T1000 (cell line): ENCODE measurements at regions not wholly inside any gene's neighbourhood (a gene's known extent, or its start where the extent isn't known, plus 50 kb on each side); places are given as distances from the start of the nearest gene placed in this dataset.

Experiments used
- DNase-seq: peaks from one replicate; lab custom pipeline; 2025; ENCODE audit warnings: mixed read lengths; lab: John Stamatoyannopoulos, UW

DNA sequence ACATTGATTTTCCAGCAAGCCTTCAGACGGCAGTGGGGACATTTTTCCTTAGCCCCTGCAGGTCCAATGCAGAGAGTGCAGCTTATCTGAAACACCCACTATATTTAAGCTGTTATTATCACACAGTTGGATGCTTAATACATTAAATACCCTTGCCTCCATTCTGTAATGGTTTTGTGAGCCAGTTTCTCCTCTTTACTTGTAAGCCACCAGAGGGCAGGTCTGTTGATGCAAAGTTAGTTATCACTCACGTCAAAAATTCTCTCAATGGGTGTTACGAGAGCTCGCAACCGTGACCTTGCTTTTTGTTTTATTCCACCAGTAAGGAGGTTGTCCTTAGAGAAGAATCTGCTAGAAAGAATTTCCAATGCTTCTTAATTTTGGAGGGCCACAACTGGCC lies 189.8 kb downstream of the INSIG2 start:
- no peak for DNase-seq

DNA sequence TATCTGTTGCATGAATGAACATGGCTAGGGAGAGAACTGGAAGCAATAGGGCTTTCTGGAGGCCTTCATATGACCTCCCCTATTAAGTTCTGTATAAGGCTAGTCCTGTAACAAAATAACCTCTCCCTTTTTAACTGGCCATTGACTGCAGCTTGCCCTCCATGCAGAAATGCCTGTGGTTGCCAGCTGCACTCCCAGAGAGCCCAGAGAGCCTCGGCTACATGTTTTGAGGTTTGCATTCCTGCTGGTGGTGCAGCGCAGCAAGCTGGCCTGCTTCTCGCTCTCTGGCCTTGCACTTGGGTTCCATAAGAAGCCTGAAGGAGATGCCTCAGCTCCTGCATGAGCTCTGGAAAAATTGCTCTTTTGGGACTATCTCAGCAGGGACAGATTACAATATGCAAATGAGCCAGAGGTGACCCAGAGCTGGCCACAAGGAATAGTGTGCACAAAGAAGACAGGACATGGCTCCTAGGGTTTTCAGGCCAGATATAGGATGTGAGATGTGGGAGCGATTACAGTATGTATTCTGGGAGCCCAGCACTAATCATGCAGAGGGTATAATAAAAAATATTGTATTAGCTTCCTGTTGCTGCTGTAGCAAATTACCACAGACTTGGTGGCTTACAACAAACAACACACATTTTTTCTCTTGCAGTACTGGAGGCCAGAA lies 186.7 kb downstream of the INSIG2 start:
- DNase-seq: no peak

DNA sequence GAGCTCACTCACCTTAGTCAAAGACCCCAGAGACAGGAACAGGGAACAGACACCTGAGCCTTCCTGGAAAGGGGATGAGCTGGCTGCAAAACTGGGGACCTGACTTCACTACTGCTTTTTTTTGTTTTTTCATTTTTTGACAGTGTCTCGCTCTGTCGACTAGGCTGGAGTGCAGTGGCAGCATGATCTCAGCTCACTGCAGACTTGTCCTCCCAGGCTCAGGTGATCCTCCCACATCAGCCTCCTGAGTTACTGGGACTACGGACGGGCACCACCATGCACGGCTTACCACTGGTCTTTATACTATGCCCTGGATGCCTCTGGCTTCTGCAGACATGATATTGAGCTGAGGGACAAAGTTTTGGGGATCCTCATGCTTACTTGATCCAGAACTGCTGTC lies 184.1 kb downstream of the INSIG2 start:
- DNase-seq: no peak

DNA sequence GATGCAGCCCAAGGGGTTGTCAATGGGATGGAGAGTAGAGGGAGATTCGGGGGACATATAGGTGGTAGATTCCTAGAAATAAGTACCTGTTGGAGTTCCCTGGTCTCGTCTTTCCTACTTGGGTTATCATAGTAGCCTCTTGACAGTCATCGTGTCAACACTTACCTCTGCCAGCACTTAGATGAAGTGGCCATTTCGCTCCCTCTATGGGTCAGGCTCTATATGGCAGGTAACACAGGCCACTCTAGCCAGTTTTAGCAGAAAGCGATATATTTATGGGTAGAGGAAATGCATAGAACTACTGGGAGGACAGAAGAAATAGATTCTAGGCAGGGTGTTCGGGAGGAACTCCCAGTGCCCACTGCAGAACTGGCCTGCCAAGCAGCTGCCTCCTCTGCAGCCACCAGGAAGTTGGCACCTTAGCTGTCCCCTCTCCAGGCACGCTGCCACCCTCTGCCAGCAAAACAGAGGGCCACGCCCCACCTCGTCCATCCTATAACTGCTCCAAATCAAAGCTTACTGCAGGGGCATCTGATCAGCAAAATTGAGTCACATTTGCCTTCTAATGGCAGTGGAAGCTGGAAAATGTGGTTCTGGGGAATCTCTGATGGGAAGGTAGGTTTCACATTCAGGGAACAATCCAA lies 181.3 kb downstream of the INSIG2 start:
- no peak for DNase-seq

DNA sequence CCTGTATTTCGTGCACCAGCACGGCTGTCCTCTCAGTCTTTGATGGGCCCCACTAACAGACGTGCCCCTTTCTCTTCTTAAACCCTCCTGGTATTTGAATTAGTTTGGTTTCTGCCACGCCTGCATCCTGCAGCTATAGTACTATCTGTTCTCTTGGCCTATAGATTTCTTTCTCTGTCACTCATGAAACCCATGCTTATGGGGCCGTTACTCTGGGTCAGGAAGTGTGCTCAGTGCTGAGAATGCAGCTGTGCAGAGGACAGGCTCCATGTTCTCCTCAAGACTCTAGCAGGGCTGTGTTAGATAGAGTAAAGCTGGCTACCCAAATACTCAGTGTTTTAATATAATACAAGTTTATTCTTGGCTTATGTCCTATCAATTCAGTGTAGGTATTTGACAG lies 180.0 kb downstream of the INSIG2 start:
- DNase-seq: no peak

DNA sequence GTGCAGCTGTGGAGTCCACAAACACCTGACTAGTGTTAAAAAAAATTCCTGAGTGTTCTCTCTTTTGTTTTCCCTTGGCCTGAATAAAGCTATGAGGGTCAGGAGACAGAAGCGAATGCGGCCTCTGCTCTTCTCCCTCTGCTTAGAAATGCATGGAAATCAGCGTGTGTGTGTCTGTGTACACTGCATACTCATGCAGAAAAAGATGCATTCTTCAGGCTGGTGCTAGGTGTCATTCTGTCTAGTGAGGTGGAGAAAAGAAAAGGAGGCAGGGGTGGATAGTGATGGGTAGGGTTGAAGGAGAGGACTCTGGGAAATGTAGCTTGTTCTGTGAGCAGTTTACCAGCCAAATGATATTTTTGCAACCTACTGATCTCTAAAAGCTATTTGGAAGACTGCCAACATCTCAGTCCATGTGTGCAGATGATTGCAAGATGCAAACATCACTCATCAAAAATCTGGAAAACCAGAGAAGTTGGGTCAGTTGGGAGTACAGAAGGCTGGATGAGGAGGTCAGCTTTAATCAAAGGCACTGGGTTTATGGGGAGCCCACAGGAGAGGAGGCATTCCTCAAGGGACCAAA lies 177.7 kb downstream of the INSIG2 start:
- no peak for DNase-seq

DNA sequence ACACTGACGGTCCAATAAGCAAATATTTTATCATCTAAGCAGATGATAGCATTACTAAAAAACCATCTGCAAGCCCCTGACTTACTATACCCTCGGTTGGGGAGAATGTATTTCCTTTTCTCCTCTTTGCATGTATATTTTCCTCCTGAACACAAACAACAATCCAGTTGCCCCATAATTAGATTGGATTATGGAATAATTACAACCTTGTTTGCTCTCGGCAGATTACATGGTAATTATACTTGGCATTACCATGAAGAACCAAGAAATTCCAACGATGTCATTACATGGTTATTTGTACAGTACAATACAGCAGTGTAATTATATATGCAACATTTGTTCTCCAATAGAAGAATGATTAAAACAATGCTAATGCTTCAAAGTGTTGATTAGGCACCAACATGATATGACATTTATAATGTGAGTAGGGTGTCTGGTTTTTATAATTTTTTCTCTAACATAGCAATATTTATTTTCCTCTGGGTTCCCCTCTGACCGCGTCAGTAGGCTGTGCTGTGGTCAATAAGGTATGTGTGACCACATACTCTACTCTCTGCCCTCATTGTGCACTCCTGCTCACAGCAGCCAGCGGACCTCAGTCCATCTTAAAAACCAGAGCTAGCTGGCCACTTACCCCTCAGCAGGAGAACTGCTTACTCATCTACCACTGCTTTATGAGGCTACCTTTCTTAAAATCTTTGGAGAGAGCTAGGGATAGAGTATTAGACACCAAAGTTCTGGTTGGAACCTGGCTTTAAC lies 176.1 kb downstream of the INSIG2 start:
- DNase-seq: no peak

DNA sequence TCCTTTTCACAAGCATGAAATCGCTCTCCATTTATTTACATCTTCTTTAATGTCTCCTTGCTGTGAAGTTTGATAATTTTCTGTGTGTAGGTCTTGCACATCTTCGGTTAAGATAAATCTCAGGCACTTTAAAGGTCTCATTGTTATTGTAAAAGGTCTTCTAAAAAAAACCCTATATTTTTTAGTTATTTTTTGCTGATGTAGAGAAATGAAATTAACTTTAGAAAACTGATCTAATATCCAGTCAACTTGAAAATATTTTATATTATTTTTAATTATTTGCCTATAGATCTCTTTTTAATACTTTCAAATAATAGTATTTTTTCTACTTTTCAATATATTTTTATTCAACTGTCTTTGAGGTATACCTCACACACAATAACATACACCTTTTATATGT lies 169.4 kb downstream of the INSIG2 start:
- DNase-seq: no peak

DNA sequence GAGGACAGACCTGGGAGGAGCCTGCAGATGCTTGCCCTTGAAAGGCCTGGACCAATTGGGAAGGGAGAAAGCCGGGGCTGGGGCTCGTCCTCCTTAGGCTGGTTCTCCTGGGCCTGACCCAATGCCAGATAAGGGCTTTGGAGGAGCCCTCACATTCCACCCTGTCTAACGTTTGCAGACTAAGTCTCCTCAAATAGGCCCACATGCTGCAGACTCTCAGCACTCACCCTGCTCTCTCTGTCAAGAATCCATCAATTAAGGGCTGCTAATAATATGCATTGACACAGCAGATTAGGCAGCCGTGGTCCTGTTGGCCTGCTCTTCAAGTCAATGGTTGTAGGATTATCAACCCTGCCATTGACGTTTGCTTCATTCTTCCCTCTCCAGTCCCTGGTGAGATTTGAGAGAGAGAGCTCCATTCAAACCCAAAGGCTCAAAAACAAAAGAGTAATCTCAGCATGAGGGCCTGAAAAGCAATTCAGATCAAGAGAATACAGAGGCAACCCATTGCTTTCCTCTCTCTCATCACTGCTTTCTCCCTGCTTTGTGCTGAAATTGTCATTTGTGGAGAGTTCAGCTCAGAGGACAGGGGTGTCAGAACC lies 167.6 kb downstream of the INSIG2 start:
- no peak for DNase-seq

DNA sequence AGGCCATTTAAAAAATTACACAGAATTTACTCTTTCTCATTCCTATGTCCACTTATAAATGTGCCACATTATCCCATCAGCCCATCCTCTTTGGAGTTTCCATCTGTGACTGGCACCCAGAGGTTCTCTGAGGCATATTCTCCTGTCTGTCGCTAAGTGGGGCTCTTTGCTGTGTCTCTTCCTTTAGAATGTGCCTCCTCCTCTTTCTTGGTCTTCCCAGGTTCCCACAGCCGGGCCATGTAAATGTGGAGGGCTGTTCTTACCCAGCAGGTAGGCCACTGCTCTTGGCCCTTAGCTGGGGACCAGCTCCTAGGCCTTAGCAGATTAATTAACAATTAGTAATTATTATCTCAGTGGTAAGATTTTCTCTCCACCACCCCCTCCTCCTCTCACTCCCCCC lies 167.0 kb downstream of the INSIG2 start:
- no peak for DNase-seq

DNA sequence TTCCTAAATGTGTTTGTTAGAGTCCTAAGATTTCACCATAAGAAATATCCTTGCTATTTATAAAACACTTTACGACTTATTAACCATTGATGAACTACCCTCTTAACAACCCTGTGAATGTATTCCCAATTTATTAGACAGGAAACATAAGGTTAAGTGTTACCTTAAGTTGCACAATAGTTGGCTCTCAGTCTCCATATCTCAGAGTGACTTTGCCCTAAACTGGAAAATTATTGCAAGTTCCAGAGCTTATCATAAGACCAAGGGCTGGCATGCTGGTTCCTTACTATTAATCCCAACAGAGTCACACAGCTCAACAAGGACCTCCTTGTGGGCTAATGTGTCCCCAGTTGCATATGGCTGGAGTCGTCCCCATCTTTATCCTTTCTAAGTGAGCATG lies 165.8 kb downstream of the INSIG2 start:
- no peak for DNase-seq

DNA sequence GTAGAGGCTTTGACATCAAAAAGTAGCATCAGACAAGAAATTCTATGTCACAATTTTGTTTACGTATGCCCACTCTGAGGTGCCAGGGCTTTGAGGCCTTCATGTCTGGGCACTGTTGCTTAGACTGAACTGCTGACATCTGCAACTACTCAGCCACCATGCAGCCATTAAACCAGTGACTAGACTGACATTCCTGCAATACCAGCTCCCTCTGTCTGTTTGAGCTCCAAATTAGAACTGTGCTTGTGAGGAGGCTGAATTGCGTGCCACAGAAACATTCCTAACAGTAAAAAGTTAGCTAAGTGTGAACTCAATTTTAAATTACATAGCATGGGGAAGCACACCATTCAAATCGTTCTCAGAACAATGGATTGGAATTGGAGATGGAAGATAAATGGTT lies 163.2 kb downstream of the INSIG2 start:
- no peak for DNase-seq

DNA sequence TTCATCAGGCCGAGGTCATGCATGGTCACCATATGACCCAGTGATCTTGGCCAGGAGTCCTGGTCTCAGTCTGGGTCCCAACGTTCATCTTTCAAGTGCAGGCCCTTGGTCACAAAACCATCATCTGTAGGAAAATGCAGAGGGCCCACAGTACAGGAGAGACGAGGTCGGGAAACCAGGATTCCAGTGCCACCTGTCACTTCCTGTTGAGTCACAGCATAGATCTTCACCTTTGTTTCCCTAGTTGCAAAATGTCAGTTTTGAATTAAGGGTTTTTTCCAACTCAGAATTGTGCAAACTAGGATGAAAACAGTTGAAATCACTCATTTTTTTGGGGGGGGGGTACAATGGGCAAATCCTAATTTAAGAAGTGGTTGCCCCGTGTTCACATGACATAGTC lies 162.2 kb downstream of the INSIG2 start:
- DNase-seq: no peak

DNA sequence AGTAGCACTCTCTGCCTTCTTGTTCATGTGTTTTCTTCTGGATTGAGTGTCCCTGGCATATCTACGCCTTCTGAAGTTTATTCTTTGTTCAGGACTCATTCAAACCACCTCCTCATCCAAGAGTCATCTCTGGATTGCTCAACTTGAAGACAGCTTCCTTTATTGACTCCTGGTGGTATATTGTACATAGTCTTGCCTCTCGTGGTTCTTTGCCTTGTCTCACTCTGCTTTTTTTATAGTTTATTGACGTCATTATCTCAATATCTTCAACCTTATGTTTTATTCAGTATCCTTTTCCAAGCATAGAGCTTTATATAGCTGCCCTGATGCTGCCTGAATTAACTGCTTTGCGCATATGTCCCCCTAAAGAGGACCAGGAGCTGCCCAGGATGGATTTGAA lies 161.7 kb downstream of the INSIG2 start:
- DNase-seq: no peak

DNA sequence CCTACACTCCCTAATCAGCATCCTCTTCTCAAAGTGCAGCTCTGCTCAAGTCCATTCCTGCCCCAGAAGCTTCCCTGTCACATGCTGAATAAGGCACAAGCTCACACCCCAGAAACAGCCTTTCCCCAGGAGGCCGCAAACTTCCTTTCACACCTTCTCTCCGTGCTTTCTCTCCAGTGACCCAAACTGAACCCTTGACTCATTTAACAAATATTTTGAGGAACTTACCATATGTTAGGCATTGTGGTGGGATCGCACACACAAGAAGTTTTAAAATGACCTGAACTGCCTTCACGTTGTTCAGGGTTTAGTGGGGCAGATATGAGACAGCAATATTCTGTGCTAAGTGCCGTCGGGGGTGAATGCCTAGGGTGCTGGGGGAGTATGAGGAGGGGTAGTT lies 161.3 kb downstream of the INSIG2 start:
- no peak for DNase-seq

DNA sequence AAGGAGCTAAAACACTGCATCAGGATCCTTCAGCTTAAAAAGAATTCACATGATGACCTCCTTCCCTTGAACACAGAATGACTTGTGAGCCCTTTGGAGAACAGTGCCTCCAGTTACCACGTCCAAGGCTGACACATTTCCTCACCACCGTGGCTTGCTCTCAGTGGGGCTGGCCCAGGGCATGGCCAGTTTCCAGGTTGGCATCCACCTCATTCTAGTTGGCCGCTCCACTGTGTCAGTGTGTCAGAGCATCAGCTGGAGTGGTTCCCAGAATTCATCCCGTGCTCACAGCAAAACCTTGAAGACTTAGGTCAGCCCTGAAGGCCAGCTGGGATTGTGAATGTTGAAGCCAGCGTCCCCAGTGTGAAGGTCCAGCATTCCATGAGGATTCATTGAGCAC lies 158.5 kb downstream of the INSIG2 start:
- no peak for DNase-seq

DNA sequence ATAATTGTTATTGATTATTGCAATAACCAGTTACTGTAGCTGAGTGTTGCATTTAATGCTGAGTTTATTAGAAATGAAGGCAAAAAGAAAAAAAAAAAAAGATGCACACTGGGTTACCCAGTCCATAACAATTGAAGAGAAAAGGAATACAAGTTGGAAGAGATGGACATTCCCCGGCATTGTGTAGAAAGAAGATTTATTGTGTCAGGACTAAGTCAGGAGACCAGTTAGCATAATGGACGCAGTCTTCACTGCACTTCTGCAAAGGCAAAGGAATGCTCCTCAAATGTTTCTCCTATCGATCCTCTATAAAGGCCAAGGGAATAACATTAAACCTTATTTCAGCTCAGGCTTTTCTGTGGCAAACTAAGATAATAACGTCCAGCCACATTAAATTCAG lies 157.8 kb downstream of the INSIG2 start:
- no peak for DNase-seq

DNA sequence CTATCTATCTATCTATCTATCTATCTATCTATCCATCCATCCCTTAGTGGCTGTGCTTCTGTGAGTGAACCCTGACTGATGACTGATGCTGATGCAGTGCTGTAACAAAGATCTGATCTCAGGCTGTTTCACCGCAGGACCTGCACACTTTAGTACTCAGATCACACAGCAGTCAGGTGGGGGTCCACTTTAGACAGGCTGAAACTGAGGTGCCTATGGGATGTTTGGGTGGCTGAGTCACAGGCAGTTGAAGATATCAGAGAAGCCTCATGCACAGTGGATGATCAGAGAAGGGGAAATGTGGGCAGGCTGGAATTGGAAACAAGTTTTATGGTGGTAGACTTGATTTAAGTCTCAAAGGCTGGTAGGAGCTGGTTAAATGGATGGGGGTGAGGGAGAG lies 156.4 kb downstream of the INSIG2 start:
- DNase-seq: no peak

DNA sequence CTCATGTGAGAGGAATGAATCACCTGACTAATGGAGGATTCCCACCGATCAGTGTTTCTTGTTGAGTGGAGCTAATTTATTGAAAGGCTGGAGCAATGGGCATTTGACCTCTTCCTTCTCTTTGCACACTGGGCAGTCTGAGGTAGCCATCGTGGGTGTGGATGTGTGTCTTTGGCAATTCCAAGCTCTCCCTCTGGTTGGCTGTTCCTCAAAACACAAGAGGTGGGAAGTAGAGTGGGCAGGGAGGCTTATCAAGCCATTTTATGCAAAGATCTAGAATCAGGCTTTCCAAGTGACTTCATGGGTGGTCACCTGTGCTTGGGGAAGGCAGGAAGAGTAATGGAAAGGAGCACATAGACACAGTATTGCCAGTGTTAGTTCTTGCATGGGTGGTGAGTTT lies 154.8 kb downstream of the INSIG2 start:
- no peak for DNase-seq

DNA sequence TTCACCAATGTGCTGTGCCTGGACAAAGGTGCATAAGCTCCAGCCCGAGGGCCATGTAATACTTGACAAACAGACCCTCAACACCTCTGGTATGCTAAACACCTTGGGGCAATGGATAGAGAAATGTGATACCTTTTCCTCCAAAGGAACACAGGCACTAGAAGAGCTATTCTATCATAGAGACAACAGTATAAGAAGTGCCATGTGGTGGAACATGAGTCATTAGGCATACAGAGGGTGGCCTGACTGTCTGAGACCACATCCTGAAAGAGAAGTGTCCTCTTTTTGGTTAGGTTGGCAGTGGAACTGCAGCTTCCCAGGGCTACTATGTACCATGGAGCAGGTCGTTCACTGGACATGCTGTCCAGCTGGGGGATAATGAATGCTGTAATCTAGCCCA lies 153.9 kb downstream of the INSIG2 start:
- DNase-seq: no peak

DNA sequence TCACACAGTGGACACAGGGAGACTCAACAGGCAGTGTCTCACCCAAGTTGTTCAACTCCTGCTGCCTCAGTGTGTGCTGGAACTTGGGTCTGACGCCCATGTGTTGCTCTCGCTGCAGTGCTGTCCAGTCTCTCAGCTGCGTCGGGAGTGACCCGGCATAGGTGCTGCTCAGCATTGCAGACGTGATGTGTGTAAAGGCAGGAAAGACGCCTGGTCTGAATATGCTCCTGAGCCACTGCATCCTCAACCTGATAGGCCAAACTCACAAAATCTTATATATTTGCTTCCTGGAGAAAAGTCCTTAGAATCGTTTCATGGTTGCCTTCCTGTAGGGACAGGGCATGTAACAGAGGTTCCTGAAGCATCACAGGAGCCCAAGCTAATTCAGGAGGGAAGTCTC lies 152.9 kb downstream of the INSIG2 start:
- no peak for DNase-seq

DNA sequence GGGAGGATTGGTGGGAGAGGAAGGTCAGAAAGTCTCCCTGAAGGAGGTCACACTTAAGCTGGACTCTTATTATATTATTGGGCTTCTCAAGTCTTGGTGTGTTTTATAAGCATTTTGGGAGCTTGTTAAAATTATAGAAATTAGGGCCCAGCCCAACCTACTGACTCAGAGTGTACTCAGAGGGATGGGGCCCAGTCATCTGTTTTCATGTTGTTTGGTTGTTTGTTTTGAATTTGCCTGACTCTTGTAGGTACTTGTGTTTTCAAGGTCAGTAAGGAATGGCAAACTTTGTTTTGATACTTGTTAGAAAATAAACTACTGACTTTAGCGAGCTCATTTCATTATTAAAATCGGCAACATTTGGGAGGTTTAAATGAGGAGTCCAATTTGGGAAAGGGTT lies 152.0 kb downstream of the INSIG2 start:
- no peak for DNase-seq

DNA sequence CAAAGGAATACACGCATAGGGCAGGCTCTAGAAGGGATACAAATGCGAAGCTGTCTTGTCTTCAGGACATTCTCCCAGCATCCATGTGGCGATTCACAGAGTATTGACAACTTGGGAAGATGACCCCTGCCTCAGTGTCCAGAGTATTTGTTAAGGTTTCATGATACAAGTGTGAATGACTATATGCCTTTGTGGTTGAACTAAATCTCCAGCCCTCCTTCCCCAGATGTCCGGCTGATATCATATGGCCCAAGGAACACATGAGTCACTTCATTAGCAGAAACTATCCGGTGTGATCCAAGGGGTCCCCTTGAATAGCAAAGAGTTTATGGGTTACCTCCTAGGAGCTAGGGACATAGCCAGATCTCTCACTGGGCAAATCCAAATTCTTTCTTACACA lies 151.0 kb downstream of the INSIG2 start:
- DNase-seq: no peak
